SK-N-SH (cell line): ENCODE measurements at regions not wholly inside any gene's neighbourhood (a gene's known extent, or its start where the extent isn't known, plus 50 kb on each side); places are given as distances from the start of the nearest gene placed in this dataset.

Experiments
- CTCF ChIA-PET: fragments of 300-600, 350-600 bp; formaldehyde crosslinking; extraction: SDS; loops from one replicate; lab custom pipeline; 2021; lab: Yijun Ruan, JAX
- POLR2A ChIA-PET: fragments of 350-600 bp; sonication (Branson Sonifier 250); formaldehyde crosslinking; extraction: SDS; loops from one replicate; lab custom pipeline; 2020; ENCODE audit warnings: antibody characterized with exemption, inconsistent platforms; lab: Yijun Ruan, JAX
- DNase-seq: peaks from one replicate; pipeline ENCODE4 v3.0.0; 2012
- H2AFZ ChIP-seq: fragments of 200-600 bp; sonication (generic); 2 replicates; pipeline ENCODE4 v1.8.1; 2016; ENCODE audit warnings: antibody characterized with exemption, mild to moderate bottlenecking, low read depth
- H3F3A ChIP-seq: fragments of 200-600 bp; sonication (generic); replicated peaks from 2 replicates; pipeline ENCODE3; 2016; ENCODE audit warnings: antibody characterized with exemption, mild to moderate bottlenecking; ENCODE audit not compliant: insufficient read depth
- H3K27ac ChIP-seq, 2 experiments: fragments of 200-500 bp in 1 of 2; fragments of 200-600 bp in 1 of 2; sonication (Bioruptor generic) in 1 of 2; sonication (generic), shearing (Covaris generic) in 1 of 2; 2 replicates each; pipeline versions ENCODE4 v1.5.1 to v1.6.1; 2014 to 2016; ENCODE audit warnings: low read depth in 2 of 2, inconsistent platforms in 1 of 2, low read length in 1 of 2, mild to moderate bottlenecking in 1 of 2, mixed read lengths in 1 of 2
- H3K27me3 ChIP-seq: fragments of 200-600 bp; sonication (generic), shearing (Covaris generic); 2 replicates; pipeline ENCODE4 v1.6.1; 2016; ENCODE audit warnings: mixed run types; ENCODE audit not compliant: insufficient read depth
- H3K36me3 ChIP-seq, 2 experiments: fragments of 200-500 bp in 1 of 2; fragments of 200-600 bp in 1 of 2; sonication (Bioruptor generic) in 1 of 2; sonication (generic) in 1 of 2; replicated peaks in 1 of 2; 2 replicates each; pipeline versions ENCODE3 to v1.5.1; 2014 to 2016; ENCODE audit warnings: low read length in 1 of 2, mild to moderate bottlenecking in 1 of 2; ENCODE audit not compliant: insufficient read depth in 2 of 2, control insufficient read depth in 1 of 2
- H3K4me1 ChIP-seq, 2 experiments: fragments of 200-500 bp in 1 of 2; fragments of 200-600 bp in 1 of 2; sonication (Bioruptor generic) in 1 of 2; sonication (generic), shearing (Covaris generic) in 1 of 2; 2 replicates each; pipeline versions ENCODE4 v1.5.1 to v1.6.1; 2014 to 2016; ENCODE audit warnings: low read depth in 1 of 2, low read length in 1 of 2, mixed run types in 1 of 2; ENCODE audit not compliant: insufficient read depth in 2 of 2, control insufficient read depth in 1 of 2
- H3K4me2 ChIP-seq: fragments of 200-600 bp; sonication (generic), shearing (Covaris generic); 2 replicates; pipeline ENCODE4 v1.6.1; 2017; ENCODE audit warnings: mixed run types
- H3K4me3 ChIP-seq, 2 experiments: fragments of 200-500 bp in 1 of 2; fragments of 200-600 bp in 1 of 2; sonication (Bioruptor generic) in 1 of 2; sonication (generic), shearing (Covaris generic) in 1 of 2; 2 replicates each; pipeline versions ENCODE4 v1.5.1 to v1.8.1; 2014 to 2016; ENCODE audit warnings: low read depth in 2 of 2, inconsistent platforms in 1 of 2, low read length in 1 of 2, mild to moderate bottlenecking in 1 of 2, mixed read lengths in 1 of 2, moderate library complexity in 1 of 2
- H3K79me2 ChIP-seq: fragments of 200-600 bp; sonication (generic); 2 replicates; pipeline ENCODE4 v1.8.1; 2017; ENCODE audit warnings: mild to moderate bottlenecking; ENCODE audit not compliant: insufficient read depth
- H3K9ac ChIP-seq: fragments of 200-600 bp; sonication (generic); 2 replicates; pipeline ENCODE4 v1.6.1; 2017; ENCODE audit warnings: mixed run types
- H3K9me2 ChIP-seq: fragments of 200-600 bp; sonication (generic); 2 replicates; pipeline ENCODE4 v1.6.1; 2017; ENCODE audit warnings: mixed run types
- H3K9me3 ChIP-seq: fragments of 200-600 bp; sonication (generic); 2 replicates; pipeline ENCODE4 v1.6.1; 2017; ENCODE audit warnings: mixed run types, mild to moderate bottlenecking, moderate library complexity
- H4K20me1 ChIP-seq: fragments of 200-600 bp; sonication (generic); 2 replicates; pipeline ENCODE4 v1.6.1; 2017; ENCODE audit warnings: mild to moderate bottlenecking, mixed run types; ENCODE audit not compliant: insufficient read depth
- EZH2phosphoT487 ChIP-seq: fragments of 200-600 bp; sonication (generic); IDR thresholded peaks from 2 replicates; pipeline ENCODE4 v1.6.1; 2017; ENCODE audit warnings: low read depth, mixed run types, mild to moderate bottlenecking, antibody characterized with exemption, moderate library complexity, borderline replicate concordance
- FOXM1 ChIP-seq: IDR thresholded peaks from 2 replicates; pipeline ENCODE4 v1.4.0; 2012; ENCODE audit warnings: low read depth, mild to moderate bottlenecking
- MEF2A ChIP-seq: IDR thresholded peaks from 2 replicates; pipeline ENCODE4 v1.4.0; 2012; ENCODE audit warnings: low read depth, borderline replicate concordance
- MXI1 ChIP-seq: IDR thresholded peaks from 2 replicates; pipeline ENCODE4 v1.6.1; 2012; ENCODE audit warnings: mild to moderate bottlenecking, low read depth, low read length, improper control_type of control experiment
- POLR2AphosphoS5 ChIP-seq: IDR thresholded peaks from 2 replicates; pipeline ENCODE4 v1.6.1; 2012; ENCODE audit warnings: low read depth, low read length
- WGBS: methylation state at CpG from one replicate; pipeline ENCODE4 v1.1.6; 2017; ENCODE audit warnings: low lambda C conversion rate; 5-methylcytosine and 5-hydroxymethylcytosine counted together
- TF ChIP-seq, protein P1 (sequence below): IDR thresholded peaks from 2 replicates; pipeline ENCODE4 v1.4.0; 2012; ENCODE audit warnings: low read depth
- TF ChIP-seq, protein P2 (sequence below): fragments of 150-350 bp; IDR thresholded peaks from 2 replicates; pipeline ENCODE4 v1.6.1; 2017; ENCODE audit warnings: antibody characterized with exemption, low read length, low read depth, borderline replicate concordance

DNA sequence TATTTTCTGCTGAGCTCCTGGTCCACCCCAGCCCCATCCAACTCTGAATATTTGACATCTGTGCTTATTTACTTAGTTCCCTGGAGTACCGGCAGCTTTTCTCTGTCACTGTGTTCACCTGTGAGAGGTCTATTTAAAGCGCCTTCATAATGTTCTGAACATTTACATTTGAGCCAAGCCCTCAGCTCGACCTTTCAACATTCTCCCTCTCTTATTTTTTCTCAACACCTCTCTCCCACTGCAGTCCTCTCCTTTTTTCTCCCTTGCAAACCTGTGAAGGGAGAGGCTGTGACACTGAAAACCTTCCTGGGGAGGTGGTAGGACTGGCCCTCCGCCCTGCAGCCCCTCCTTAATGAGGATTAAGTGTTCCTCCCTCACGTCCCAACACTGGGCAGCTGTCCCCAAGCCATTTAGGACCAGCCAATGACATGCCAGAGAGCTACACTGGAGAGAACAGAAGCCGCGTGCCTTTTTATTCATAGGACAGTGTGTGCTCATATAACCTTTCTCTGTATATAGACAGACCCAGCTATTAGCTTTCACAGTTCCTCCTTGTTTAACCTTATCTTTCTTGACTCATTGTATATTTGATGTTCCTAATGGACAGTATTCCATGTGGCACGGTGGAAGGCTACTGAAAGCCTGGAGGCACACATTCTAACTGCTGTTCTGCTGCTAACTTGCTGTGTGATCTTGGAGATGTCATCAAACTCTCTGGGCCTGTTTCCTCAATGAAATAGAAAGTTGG lies 134.8 kb downstream of the NUFIP1 start:
- H3K27me3 ChIP-seq: no peaks in the 10 kb centered on the region
- no peaks in the 10 kb centered on the region for H4K20me1 ChIP-seq
- H3K9me2 ChIP-seq: no peaks in the 10 kb centered on the region
- H3K79me2 ChIP-seq: no peaks in the 10 kb centered on the region
- 75% methylated on average over 8 of the region's 8 CpGs for WGBS
- H3K4me2 ChIP-seq: no peak overlapping the region
- TF ChIP-seq, protein P1, sequence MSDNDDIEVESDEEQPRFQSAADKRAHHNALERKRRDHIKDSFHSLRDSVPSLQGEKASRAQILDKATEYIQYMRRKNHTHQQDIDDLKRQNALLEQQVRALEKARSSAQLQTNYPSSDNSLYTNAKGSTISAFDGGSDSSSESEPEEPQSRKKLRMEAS: no peak
- TF ChIP-seq EZH2phosphoT487: no peak
- no peak for TF ChIP-seq FOXM1
- TF ChIP-seq MXI1: no peak
- TF ChIP-seq, protein P2, sequence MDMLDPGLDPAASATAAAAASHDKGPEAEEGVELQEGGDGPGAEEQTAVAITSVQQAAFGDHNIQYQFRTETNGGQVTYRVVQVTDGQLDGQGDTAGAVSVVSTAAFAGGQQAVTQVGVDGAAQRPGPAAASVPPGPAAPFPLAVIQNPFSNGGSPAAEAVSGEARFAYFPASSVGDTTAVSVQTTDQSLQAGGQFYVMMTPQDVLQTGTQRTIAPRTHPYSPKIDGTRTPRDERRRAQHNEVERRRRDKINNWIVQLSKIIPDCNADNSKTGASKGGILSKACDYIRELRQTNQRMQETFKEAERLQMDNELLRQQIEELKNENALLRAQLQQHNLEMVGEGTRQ: no peak
- CTCF ChIA-PET: no interaction called here
- no peaks in the 10 kb centered on the region; a peak in 1 of 4 replicates for H3K4me1 ChIP-seq
- H3F3A ChIP-seq: no peaks in the 10 kb centered on the region
- H3K9me3 ChIP-seq: no peaks in the 10 kb centered on the region
- POLR2A ChIA-PET: no interaction called here
- no peak overlapping the region for H3K27ac ChIP-seq
- no peak overlapping the region for H3K4me3 ChIP-seq
- H2AFZ ChIP-seq: no peak overlapping the region
- no peak for DNase-seq
- H3K9ac ChIP-seq: no peak overlapping the region
- no peaks in the 10 kb centered on the region for H3K36me3 ChIP-seq

DNA sequence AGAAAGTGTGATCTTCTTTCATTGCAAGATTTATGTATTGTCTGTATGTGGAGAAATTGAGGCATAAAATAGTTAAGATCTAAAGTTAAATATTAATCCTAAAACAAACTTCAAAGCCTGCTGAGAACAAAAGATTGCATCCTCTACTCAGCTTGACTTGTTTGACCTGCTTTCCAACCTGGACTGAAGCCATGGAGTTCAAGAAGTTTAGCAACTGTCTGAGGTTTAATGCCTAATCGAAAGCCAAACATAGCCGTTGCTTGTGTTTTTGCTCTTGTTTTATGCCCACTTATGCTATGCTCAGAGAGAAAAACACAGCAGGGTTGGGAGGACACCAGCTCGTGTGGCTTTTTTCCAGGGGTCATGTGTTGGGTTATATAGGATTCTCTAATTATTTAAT lies 135.6 kb downstream of the NUFIP1 start:
- Histone ChIP-seq H3K9me2 (no peaks in the 10 kb centered on the region), H3F3A (no peaks in the 10 kb centered on the region), H3K4me2 (no peak overlapping the region), H3K36me3 (no peaks in the 10 kb centered on the region), H3K4me3 (no peak overlapping the region), H3K9me3 (no peaks in the 10 kb centered on the region), H4K20me1 (no peaks in the 10 kb centered on the region), H3K27me3 (no peaks in the 10 kb centered on the region), H3K79me2 (no peaks in the 10 kb centered on the region), H3K4me1 (no peaks in the 10 kb centered on the region; a peak in 1 of 4 replicates), H3K27ac (no peak overlapping the region), H3K9ac (no peak overlapping the region), H2AFZ (no peak overlapping the region)
- TF ChIP-seq FOXM1: no peak
- TF ChIP-seq MEF2A: no peak
- TF ChIP-seq, protein P2: no peak
- TF ChIP-seq POLR2AphosphoS5: no peak
- 81% methylated on average over 3 of the region's 3 CpGs for WGBS
- no peak for DNase-seq
- ChIA-PET POLR2A (no interaction called here), CTCF (no interaction called here)
